ENCODE measurements at regions not wholly inside any gene's neighbourhood (a gene's known extent, or its start where the extent isn't known, plus 50 kb on each side); places are given as distances from the start of the nearest gene placed in this dataset.

- Mint-ChIP-seq H3K27me3 (ENCODE audit: low read depth in 3 of 3) (peaks cover 4 to 9% (median 6%) of the 10 kb centered on the region in 3 donors), H3K4me3 (no peak overlapping the region), H3K36me3 (no peaks in the 10 kb centered on the region), H3K9me3 (peaks cover 0 to 4% (median 0%) of the 10 kb centered on the region in 7 donors), H3K4me1 (peaks cover 6% of the 10 kb centered on the region), H3K27ac (no peak overlapping the region)
- no peak overlapping the region for H3K4me3 ChIP-seq (replicated peaks in 1 of 3; ENCODE audit: low read depth in 2 of 3, low read length in 3 of 3)
- H2AFZ ChIP-seq (ENCODE audit: insufficient read depth, low read depth, low read length, poor library complexity, severe bottlenecking), result no peak overlapping the region
- H3K36me3 ChIP-seq (replicated peaks in 1 of 2; ENCODE audit: control insufficient read depth in 1 of 2, insufficient read depth in 2 of 2, low read length in 2 of 2), result no peaks in the 10 kb centered on the region
- H3K27ac ChIP-seq (ENCODE audit: low read depth in 1 of 2, low read length in 2 of 2), result no peak overlapping the region
- no peak overlapping the region for H3K9ac ChIP-seq (ENCODE audit: insufficient read depth, low read length, poor library complexity, severe bottlenecking)
- H3K9me3 ChIP-seq (replicated peaks in 1 of 2; ENCODE audit: control insufficient read depth in 1 of 2, insufficient read depth in 1 of 2, low read length in 2 of 2), result no peaks in the 10 kb centered on the region
- H4K20me1 ChIP-seq (ENCODE audit: insufficient read depth, low read length), result no peaks in the 10 kb centered on the region
- 92% methylated on average over 3 of the region's 4 CpGs for WGBS (ENCODE audit: insufficient coverage)
- no peak for TF ChIP-seq CTCF (IDR thresholded peaks at IDR 0.05)
- no peaks in the 10 kb centered on the region for H3K79me2 ChIP-seq (ENCODE audit: insufficient read depth, low read length)
- no peak overlapping the region for H3K4me2 ChIP-seq (replicated peaks; ENCODE audit: extremely low read depth, low read length, poor library complexity, severe bottlenecking)
- no peaks in the 10 kb centered on the region for H3K4me1 ChIP-seq (ENCODE audit: control insufficient read depth in 1 of 2, insufficient read depth in 2 of 2, low read length in 2 of 2)
- H3K27me3 ChIP-seq (ENCODE audit: control insufficient read depth in 2 of 2, insufficient read depth in 2 of 2, low read length in 2 of 2), result peaks cover 0 to 4% of the 10 kb centered on the region in 2 donors
- DNase-seq, result no peak
- intact Hi-C loops (cut with micrococcal nuclease), result no loop called here
These were observed 68.4 kb downstream of the DMRTA2 start for GRCh38 chr1:50354813-50355212.

- Histone ChIP-seq H3K9me3 (replicated peaks in 1 of 2; ENCODE audit: control insufficient read depth in 1 of 2, insufficient read depth in 1 of 2, low read length in 2 of 2) (no peaks in the 10 kb centered on the region), H3K27me3 (ENCODE audit: control insufficient read depth in 2 of 2, insufficient read depth in 2 of 2, low read length in 2 of 2) (peaks cover 0 to 3% of the 10 kb centered on the region in 2 donors), H3K36me3 (replicated peaks in 1 of 2; ENCODE audit: control insufficient read depth in 1 of 2, insufficient read depth in 2 of 2, low read length in 2 of 2) (no peaks in the 10 kb centered on the region), H4K20me1 (ENCODE audit: insufficient read depth, low read length) (no peaks in the 10 kb centered on the region), H3K9ac (ENCODE audit: insufficient read depth, low read length, poor library complexity, severe bottlenecking) (no peak overlapping the region), H3K27ac (ENCODE audit: low read depth in 1 of 2, low read length in 2 of 2) (no peak overlapping the region), H3K4me2 (replicated peaks; ENCODE audit: extremely low read depth, low read length, poor library complexity, severe bottlenecking) (no peak overlapping the region), H3K4me1 (ENCODE audit: control insufficient read depth in 1 of 2, insufficient read depth in 2 of 2, low read length in 2 of 2) (no peaks in the 10 kb centered on the region), H2AFZ (ENCODE audit: insufficient read depth, low read depth, low read length, poor library complexity, severe bottlenecking) (no peak overlapping the region), H3K79me2 (ENCODE audit: insufficient read depth, low read length) (no peaks in the 10 kb centered on the region), H3K4me3 (replicated peaks in 1 of 3; ENCODE audit: low read depth in 2 of 3, low read length in 3 of 3) (no peak overlapping the region)
- no peak overlapping the region for H3K27ac Mint-ChIP-seq
- H3K27me3 Mint-ChIP-seq (ENCODE audit: low read depth in 3 of 3), result peaks cover 9 to 10% (median 9%) of the 10 kb centered on the region in 3 donors
- H3K4me3 Mint-ChIP-seq, result no peak overlapping the region
- TF ChIP-seq CTCF (IDR thresholded peaks at IDR 0.05), result no peak
- intact Hi-C loops (cut with micrococcal nuclease), result no loop called here
- no peaks in the 10 kb centered on the region for H3K36me3 Mint-ChIP-seq
- no peaks in the 10 kb centered on the region for H3K4me1 Mint-ChIP-seq
- no CpG with 5 or more reads among the region's 2 CpGs for WGBS (ENCODE audit: insufficient coverage)
- no peak for DNase-seq
- peaks cover 0 to 2% (median 0%) of the 10 kb centered on the region in 7 donors for H3K9me3 Mint-ChIP-seq
These were observed 70.8 kb downstream of the DMRTA2 start for GRCh38 chr1:50352428-50352827.

All from CD14-positive monocyte (primary cell).